Neuronal stem cell (in vitro differentiated cells): ENCODE measurements at regions not wholly inside any gene's neighbourhood (a gene's known extent, or its start where the extent isn't known, plus 50 kb on each side); places are given as distances from the start of the nearest gene placed in this dataset.
"Not testable (repeated sequence)": the region's sequence is repeated elsewhere in the genome, so short reads cannot be mapped to it uniquely, and the experiment has no call there.

ENCODE experiments used
- DNase-seq: peaks from one replicate; pipeline ENCODE4 v3.0.0-alpha.2; 2013; ENCODE audit warnings: low spot score
- H2AFZ ChIP-seq: one replicate; pipeline ENCODE4 v1.6.1; 2013; ENCODE audit warnings: mild to moderate bottlenecking, low read length, inconsistent platforms
- H2AK5ac ChIP-seq: 2 replicates; pipeline ENCODE4 v1.6.1; 2013; ENCODE audit warnings: low read depth, mild to moderate bottlenecking, inconsistent platforms, low read length, moderate library complexity, mixed read lengths
- H2BK120ac ChIP-seq: 2 replicates; pipeline ENCODE4 v1.6.1; 2013; ENCODE audit warnings: low read depth, mild to moderate bottlenecking, inconsistent platforms, low read length, moderate library complexity, mixed read lengths
- H2BK12ac ChIP-seq: one replicate; pipeline ENCODE4 v1.6.1; 2013; ENCODE audit warnings: low read length, inconsistent platforms
- H2BK15ac ChIP-seq: 2 replicates; pipeline ENCODE4 v1.6.1; 2013; ENCODE audit warnings: mild to moderate bottlenecking, low read length, inconsistent platforms, mixed read lengths
- H2BK5ac ChIP-seq: one replicate; pipeline ENCODE4 v1.6.1; 2013; ENCODE audit warnings: inconsistent platforms, mild to moderate bottlenecking, low read length, moderate library complexity
- H3K14ac ChIP-seq: one replicate; pipeline ENCODE4 v1.6.1; 2013; ENCODE audit warnings: low read length, inconsistent platforms
- H3K18ac ChIP-seq: 2 replicates; pipeline ENCODE4 v1.6.1; 2013; ENCODE audit warnings: low read length, inconsistent platforms
- H3K23ac ChIP-seq: 2 replicates; pipeline ENCODE4 v1.6.1; 2013; ENCODE audit warnings: low read depth, mild to moderate bottlenecking, mixed read lengths, low read length, inconsistent platforms; ENCODE audit not compliant: poor library complexity
- H3K27ac ChIP-seq: replicated peaks from 3 replicates; pipeline ENCODE4 v1.5.1; 2013; ENCODE audit warnings: low read length, inconsistent platforms
- H3K27me3 ChIP-seq, 3 experiments: 2 replicates each; pipeline ENCODE4 v1.6.1; 2013; ENCODE audit warnings: low read length in 3 of 3, mild to moderate bottlenecking in 2 of 3, inconsistent platforms in 1 of 3, low read depth in 1 of 3, mixed read lengths in 1 of 3, moderate library complexity in 1 of 3; ENCODE audit not compliant: control insufficient read depth in 3 of 3, insufficient read depth in 3 of 3
- H3K36me3 ChIP-seq, 2 donors: replicated peaks in 1 of 2; 2 replicates each; pipeline ENCODE4 v1.6.1; 2013; ENCODE audit warnings: low read length in 2 of 2; ENCODE audit not compliant: control insufficient read depth in 2 of 2, insufficient read depth in 2 of 2
- H3K4ac ChIP-seq: 2 replicates; pipeline ENCODE4 v1.6.1; 2013; ENCODE audit warnings: inconsistent platforms, mild to moderate bottlenecking, low read length, moderate library complexity
- H3K4me1 ChIP-seq, 2 donors: 1 replicate in 1 of 2; 2 replicates in 1 of 2; pipeline ENCODE4 v1.6.1; 2013; ENCODE audit warnings: low read length in 2 of 2, low read depth in 1 of 2; ENCODE audit not compliant: control insufficient read depth in 2 of 2, insufficient read depth in 1 of 2
- H3K4me2 ChIP-seq: one replicate; pipeline ENCODE4 v1.6.1; 2013; ENCODE audit warnings: mild to moderate bottlenecking, low read length, inconsistent platforms; ENCODE audit not compliant: insufficient read depth, poor library complexity, severe bottlenecking
- H3K4me3 ChIP-seq, 2 donors: 2 replicates each; pipeline ENCODE4 v1.5.1; 2013; ENCODE audit warnings: low read length in 2 of 2, mild to moderate bottlenecking in 2 of 2, inconsistent platforms in 1 of 2, moderate library complexity in 1 of 2
- H3K79me1 ChIP-seq: one replicate; pipeline ENCODE4 v1.6.1; 2013; ENCODE audit warnings: low read depth, mild to moderate bottlenecking, inconsistent platforms, low read length, moderate library complexity
- H3K9ac ChIP-seq: one replicate; pipeline ENCODE4 v1.6.1; 2013; ENCODE audit warnings: mild to moderate bottlenecking, low read depth, low read length, inconsistent platforms; ENCODE audit not compliant: poor library complexity
- H3K9me3 ChIP-seq, 2 donors: replicated peaks in 1 of 2; 2 replicates each; pipeline versions ENCODE3 to v1.6.1; 2013; ENCODE audit warnings: low read length in 2 of 2, mild to moderate bottlenecking in 2 of 2, inconsistent platforms in 1 of 2, low read depth in 1 of 2, mixed read lengths in 1 of 2, moderate library complexity in 1 of 2; ENCODE audit not compliant: control insufficient read depth in 2 of 2, insufficient read depth in 1 of 2
- H4K8ac ChIP-seq: one replicate; pipeline ENCODE4 v1.6.1; 2013; ENCODE audit warnings: low read depth, mild to moderate bottlenecking, inconsistent platforms, low read length, moderate library complexity
- H4K91ac ChIP-seq: one replicate; pipeline ENCODE4 v1.6.1; 2013; ENCODE audit warnings: low read length, low read depth, mild to moderate bottlenecking, inconsistent platforms; ENCODE audit not compliant: poor library complexity
- WGBS, 2 donors: extraction: QIAGEN DNeasy Blood & Tissue Kit; methylation state at CpG; one replicate each; pipeline ENCODE4 v1.1.7; 2013; ENCODE audit warnings: missing lambda C conversion rate in 2 of 2, mixed read lengths in 1 of 2; ENCODE audit not compliant: insufficient read length in 2 of 2, insufficient replicate concordance in 1 of 2; ENCODE audit errors: extremely low coverage in 2 of 2; 5-methylcytosine and 5-hydroxymethylcytosine counted together

DNA sequence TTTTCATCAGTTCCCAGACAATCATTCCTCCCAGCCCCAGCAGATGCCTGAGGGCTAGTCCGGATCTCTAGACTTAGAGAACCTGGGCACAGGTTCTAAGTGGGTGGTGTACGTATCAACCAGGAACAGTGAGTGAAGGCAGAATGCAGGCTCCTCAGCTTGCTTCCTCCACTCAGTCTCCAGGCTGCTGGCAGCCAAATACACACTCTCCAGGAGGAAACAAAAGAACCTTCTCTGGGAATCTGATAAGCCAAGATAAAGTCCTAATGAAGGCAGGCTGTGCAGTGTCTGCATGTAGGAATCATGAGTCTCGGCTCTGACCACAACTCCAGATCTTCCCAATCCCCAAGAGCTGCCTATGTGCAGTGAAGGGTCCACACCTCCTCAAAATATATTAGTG lies 245.7 kb downstream of the SP3 start:
- Histone ChIP-seq H3K18ac (no peak overlapping the region), H3K9ac (no peak overlapping the region), H3K4me3 (no peak overlapping the region), H2BK5ac (no peak overlapping the region), H2BK15ac (no peak overlapping the region), H3K4me2 (no peak overlapping the region), H3K27me3 (no peaks in the 10 kb centered on the region), H2BK120ac (no peak overlapping the region), H3K79me1 (no peaks in the 10 kb centered on the region), H2AFZ (no peak overlapping the region), H3K36me3 (no peaks in the 10 kb centered on the region), H2BK12ac (no peak overlapping the region), H3K9me3 (no peaks in the 10 kb centered on the region), H3K23ac (no peak overlapping the region), H3K4ac (no peak overlapping the region), H3K14ac (no peak overlapping the region), H3K27ac (no peak overlapping the region), H4K91ac (no peak overlapping the region), H3K4me1 (peaks cover 4 to 10% of the 10 kb centered on the region in 2 donors), H2AK5ac (no peak overlapping the region), H4K8ac (no peak overlapping the region)
- DNase-seq = no peak
- no CpG with 5 or more reads among the region's 3 CpGs for WGBS, 2 donors

GRCh38 chr2:173720306-173720705 lies 244.9 kb downstream of the SP3 start:
- Histone ChIP-seq H3K79me1 (no peaks in the 10 kb centered on the region), H3K9me3 (no peaks in the 10 kb centered on the region), H2AFZ (peak overlapping the region; percentile 33), H3K27me3 (no peaks in the 10 kb centered on the region), H3K23ac (no peak overlapping the region), H2BK15ac (no peak overlapping the region), H3K9ac (no peak overlapping the region), H3K36me3 (no peaks in the 10 kb centered on the region), H2BK120ac (no peak overlapping the region), H3K18ac (no peak overlapping the region), H3K4me1 (peaks cover 4 to 5% of the 10 kb centered on the region in 2 donors), H3K4me3 (no peak overlapping the region), H3K27ac (no peak overlapping the region), H3K14ac (no peak overlapping the region), H3K4ac (no peak overlapping the region), H3K4me2 (no peak overlapping the region), H2BK12ac (no peak overlapping the region), H4K8ac (no peak overlapping the region), H2BK5ac (no peak overlapping the region), H4K91ac (no peak overlapping the region), H2AK5ac (no peak overlapping the region)
- no CpG with 5 or more reads among the region's 1 CpG for WGBS, 2 donors
- no peak for DNase-seq

GRCh38 chr2:173734797-173735196 lies 230.4 kb downstream of the SP3 start:
- H3K14ac ChIP-seq = no peak overlapping the region
- H3K23ac ChIP-seq = no peak overlapping the region
- H2BK5ac ChIP-seq = no peak overlapping the region
- H3K9me3 ChIP-seq = no peaks in the 10 kb centered on the region
- H4K91ac ChIP-seq = no peak overlapping the region
- no peak overlapping the region for H3K4ac ChIP-seq
- no peak overlapping the region for H3K4me3 ChIP-seq
- H2AK5ac ChIP-seq = no peak overlapping the region
- H2AFZ ChIP-seq = no peak overlapping the region
- H3K27me3 ChIP-seq = no peaks in the 10 kb centered on the region
- no peak for DNase-seq
- H3K4me2 ChIP-seq = no peak overlapping the region
- no peaks in the 10 kb centered on the region for H3K79me1 ChIP-seq
- no peak overlapping the region for H3K9ac ChIP-seq
- H3K18ac ChIP-seq = no peak overlapping the region
- H4K8ac ChIP-seq = no peak overlapping the region
- H2BK120ac ChIP-seq = no peak overlapping the region
- no peaks in the 10 kb centered on the region for H3K36me3 ChIP-seq
- no peak overlapping the region for H2BK12ac ChIP-seq
- H2BK15ac ChIP-seq = no peak overlapping the region
- no peaks in the 10 kb centered on the region for H3K4me1 ChIP-seq
- H3K27ac ChIP-seq = no peak overlapping the region
- no CpG with 5 or more reads among the region's 4 CpGs for WGBS, 2 donors

GRCh38 chr2:173737954-173738575 lies 227.1 kb downstream of the SP3 start:
- H3K23ac ChIP-seq, H3K9ac ChIP-seq, H2AK5ac ChIP-seq, H3K14ac ChIP-seq, H2BK120ac ChIP-seq, H3K4me2 ChIP-seq, H3K4me1 ChIP-seq, H2AFZ ChIP-seq, H3K27ac ChIP-seq, H3K4me3 ChIP-seq, H4K91ac ChIP-seq, H4K8ac ChIP-seq, H2BK5ac ChIP-seq, H3K9me3 ChIP-seq, DNase-seq, H2BK12ac ChIP-seq, H3K18ac ChIP-seq, H3K36me3 ChIP-seq, H2BK15ac ChIP-seq, H3K4ac ChIP-seq, H3K79me1 ChIP-seq, H3K27me3 ChIP-seq: not testable (repeated sequence)
